ENCODE measurements at regions not wholly inside any gene's neighbourhood (a gene's known extent, or its start where the extent isn't known, plus 50 kb on each side); places are given as distances from the start of the nearest gene placed in this dataset.

DNA sequence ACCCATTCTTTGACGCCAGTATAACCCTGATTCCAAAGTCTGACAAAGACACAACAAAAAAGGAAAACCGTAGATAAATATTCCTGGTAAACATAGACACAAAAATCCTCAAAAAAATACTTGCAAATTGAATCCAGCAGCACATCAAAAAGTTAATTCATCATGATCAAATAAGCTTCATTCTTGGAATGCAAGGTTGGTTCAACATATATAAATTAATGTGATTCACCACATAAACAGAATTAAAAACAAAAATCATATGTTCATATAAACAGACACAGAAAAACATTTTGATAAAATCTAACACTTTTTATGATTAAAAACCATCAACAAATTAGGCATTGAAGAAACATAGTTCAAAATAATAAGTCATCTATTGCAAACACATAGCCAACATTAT lies 324.2 kb upstream of the TRPC7 start:
- DNase-seq (ENCODE audit: low spot score): no peak

GRCh38 chr5:136686192-136686872 lies 321.0 kb upstream of the TRPC7 start:
- peak; percentile 47 for DNase-seq (ENCODE audit: low spot score)

DNA sequence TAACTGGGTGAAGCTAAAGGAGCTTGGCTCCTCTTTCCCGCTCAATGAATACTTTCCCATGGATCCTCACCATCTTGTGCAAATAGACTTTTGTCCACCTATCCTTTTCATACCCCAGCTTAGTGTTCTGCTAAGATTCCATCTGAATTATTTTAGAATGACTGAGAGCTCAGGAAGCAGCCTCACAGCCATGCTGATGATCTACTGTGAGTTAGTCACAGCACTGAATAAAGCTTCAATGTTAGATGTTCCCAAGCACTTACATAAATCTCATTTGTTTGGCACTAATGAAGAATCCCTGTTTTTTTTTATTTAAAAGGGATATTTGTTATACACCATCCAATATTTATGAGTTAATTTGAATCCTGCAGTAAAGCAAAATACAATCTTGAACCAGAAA lies 317.6 kb upstream of the TRPC7 start:
- DNase-seq (ENCODE audit: low spot score): no peak

DNA sequence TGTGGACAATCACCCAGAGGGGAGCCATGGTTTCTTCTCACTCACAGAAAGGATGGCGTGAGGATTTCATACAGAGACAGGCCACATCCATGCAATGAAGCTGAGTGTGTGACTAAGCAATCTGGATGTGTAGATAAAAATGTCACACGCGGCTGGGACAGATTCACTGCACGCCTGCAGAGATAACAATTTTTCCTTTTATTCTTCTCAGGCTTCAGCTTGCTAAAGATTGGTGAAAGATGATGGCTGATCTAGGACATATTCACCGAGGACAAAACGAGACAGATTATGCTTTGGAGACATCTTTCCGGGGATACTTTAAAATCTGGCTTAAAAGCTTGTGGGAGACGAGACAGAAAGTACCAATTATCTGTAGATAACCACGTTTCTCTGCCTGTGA lies 313.9 kb upstream of the TRPC7 start:
- DNase-seq (ENCODE audit: low spot score): no peak

DNA sequence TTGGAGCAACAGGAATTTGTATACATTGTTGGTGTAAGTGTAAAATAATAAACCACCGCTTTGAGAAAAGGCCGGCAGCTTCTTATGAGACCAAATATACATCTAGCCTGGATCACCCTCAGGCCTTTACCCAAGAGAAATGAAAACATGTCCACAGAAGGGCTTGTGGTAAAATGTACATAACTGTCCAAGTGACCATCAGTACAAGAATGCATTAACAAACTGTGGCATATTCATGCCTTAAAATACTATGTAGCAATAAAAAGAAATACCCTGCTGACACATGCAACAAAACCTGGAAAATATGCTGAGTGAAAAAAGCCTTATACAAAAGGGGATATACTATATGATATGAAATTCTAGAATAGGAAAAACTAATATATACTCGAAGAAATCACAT lies 311.9 kb upstream of the TRPC7 start:
- DNase-seq (ENCODE audit: low spot score): no peak

GRCh38 chr5:136676685-136677084 lies 311.3 kb upstream of the TRPC7 start:
- no peak for DNase-seq (ENCODE audit: low spot score)

DNA sequence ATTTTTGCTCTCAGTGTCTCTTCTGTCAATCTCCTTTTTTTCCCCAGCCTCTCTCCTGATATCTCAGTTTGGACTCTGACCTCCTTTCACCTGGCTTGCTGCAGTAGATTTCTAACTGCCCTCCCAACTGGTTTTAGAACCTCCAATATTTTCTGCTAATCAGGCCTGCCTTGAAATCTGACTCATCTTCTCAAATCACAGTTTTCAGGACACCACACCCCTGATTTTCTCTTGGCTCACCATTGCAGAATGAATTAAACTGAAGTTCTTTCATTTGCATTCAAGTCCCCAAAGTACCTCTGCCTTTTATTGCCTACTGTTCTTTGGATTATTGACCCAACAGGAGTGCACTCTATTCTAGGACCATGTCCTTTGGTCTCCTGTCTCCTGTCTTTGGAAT lies 310.4 kb upstream of the TRPC7 start:
- no peak for DNase-seq (ENCODE audit: low spot score)

GRCh38 chr5:136674178-136674577 lies 308.8 kb upstream of the TRPC7 start:
- no peak for DNase-seq (ENCODE audit: low spot score)

GRCh38 chr5:136667789-136668188 lies 302.4 kb upstream of the TRPC7 start:
- no peak for DNase-seq (ENCODE audit: low spot score)

DNA sequence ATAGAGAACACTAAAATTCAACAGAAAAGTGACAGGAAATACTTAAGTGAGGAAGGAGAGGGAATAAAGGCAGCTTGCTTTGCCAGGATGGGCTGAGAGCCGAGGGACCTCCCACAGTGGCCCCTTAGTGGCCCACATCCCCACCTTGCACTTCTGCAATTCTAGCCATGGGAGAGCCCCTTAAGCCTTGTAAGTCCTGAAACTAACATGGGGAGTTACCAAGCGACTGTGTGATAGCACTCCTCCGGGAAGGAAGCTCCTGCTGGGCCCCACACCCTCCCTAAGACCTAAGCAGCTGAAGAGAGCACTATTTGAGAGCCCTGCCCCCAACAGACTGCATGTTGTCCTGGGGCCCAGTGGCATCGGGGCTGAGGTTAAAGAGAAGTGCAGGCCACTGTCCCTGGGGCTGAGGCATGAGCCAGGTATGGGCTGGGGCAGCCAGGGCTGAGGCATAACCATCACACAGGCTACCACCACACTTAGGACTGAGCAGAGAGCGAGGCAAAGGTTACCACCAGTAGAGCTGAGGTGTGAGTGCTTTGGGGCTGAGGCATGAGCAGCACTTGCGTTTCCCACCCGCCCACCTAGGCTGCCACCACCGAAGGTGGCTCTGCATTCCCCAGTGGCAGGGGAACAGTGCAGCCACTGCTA lies 301.8 kb upstream of the TRPC7 start:
- no peak for DNase-seq (ENCODE audit: low spot score)

- no peak for DNase-seq (ENCODE audit: low spot score)
These were observed 300.0 kb upstream of the TRPC7 start for GRCh38 chr5:136665331-136665730.

- DNase-seq (ENCODE audit: low spot score): no peak
These were observed 295.7 kb upstream of the TRPC7 start for GRCh38 chr5:136661026-136661425.

DNA sequence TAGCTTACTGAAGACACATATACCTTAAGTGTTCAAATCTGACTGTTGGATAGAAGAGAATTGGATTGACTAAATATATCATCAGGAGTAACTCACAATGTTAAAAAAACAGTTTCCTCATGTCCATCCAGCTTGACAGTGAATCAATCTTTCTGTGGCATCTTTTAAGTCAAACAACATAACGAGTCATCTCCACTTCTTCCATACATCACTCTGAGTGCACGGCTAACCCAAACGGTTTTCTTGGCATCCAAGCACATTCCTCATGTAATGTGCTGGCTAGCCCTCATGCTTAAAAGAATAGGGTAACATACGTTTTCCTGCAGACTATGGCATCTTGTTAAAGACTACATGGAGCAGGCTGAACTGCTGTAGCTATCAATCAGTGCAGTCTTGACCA lies 291.5 kb upstream of the TRPC7 start:
- no peak for DNase-seq (ENCODE audit: low spot score)

DNA sequence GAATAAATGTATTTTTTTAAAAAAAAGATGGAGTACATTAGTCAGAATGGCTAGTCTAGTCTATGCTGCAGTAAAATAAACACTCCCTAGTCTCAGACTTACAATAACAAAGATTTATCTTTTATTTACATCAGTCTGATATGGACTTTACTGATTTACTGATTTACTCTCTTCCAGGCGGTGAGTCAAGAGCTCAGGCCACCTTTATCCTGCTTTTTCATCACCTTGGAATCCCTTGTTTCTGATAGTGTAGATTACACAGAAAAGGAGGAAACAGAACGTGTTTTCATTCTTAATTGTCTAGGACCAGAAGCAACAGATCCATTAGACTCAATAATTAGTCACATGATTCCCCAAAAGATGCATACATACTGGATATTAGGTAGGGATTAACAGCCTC lies 290.1 kb upstream of the TRPC7 start:
- no peak for DNase-seq (ENCODE audit: low spot score)

- no peak for DNase-seq (ENCODE audit: low spot score)
These were observed 281.6 kb upstream of the TRPC7 start for GRCh38 chr5:136646915-136647314.

- no peak for DNase-seq (ENCODE audit: low spot score)
These were observed 277.6 kb upstream of the TRPC7 start for GRCh38 chr5:136642976-136643375.

DNA sequence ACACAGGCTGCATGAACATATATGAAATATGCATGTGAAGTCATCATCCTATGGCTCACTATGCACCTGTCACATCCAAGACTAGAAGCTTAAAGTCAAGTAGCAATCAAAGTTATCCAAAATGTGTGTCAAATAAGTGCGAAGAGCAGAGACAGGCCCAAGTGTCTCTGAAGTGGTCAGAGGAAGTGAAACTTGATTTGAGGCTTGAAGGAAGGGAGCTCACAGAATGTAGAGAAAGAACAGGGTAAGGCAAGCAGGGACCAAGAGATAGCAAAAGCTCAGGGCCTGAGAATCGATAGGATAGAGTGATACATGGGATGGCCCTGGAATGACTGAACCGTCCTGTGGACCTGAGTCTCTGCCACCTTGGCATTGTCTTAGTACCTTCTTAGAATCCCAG lies 274.3 kb upstream of the TRPC7 start:
- DNase-seq (ENCODE audit: low spot score): no peak

- DNase-seq (ENCODE audit: low spot score): no peak
These were observed 272.7 kb upstream of the TRPC7 start for GRCh38 chr5:136638084-136638483.

DNA sequence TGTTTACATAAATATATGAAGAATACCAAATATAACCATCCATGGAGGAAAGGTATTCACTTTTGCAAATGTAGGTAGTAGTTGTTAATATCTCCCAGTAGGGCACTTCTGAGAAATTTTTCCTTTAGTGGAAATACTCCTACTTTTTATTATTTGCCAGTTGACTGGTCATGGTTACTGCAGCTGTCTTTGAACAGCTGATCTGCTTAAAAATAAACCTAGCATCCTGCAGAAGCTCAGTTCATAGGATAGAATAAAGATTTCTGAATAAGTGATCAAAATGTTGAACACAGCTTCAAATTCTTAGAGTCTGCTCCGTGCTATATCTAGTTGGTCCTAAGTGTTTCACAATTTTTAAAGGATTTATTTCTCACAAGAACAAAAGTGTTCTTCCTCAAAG lies 270.7 kb upstream of the TRPC7 start:
- DNase-seq (ENCODE audit: low spot score): no peak

GRCh38 chr5:136631186-136631585 lies 265.8 kb upstream of the TRPC7 start:
- DNase-seq (ENCODE audit: low spot score): no peak

DNA sequence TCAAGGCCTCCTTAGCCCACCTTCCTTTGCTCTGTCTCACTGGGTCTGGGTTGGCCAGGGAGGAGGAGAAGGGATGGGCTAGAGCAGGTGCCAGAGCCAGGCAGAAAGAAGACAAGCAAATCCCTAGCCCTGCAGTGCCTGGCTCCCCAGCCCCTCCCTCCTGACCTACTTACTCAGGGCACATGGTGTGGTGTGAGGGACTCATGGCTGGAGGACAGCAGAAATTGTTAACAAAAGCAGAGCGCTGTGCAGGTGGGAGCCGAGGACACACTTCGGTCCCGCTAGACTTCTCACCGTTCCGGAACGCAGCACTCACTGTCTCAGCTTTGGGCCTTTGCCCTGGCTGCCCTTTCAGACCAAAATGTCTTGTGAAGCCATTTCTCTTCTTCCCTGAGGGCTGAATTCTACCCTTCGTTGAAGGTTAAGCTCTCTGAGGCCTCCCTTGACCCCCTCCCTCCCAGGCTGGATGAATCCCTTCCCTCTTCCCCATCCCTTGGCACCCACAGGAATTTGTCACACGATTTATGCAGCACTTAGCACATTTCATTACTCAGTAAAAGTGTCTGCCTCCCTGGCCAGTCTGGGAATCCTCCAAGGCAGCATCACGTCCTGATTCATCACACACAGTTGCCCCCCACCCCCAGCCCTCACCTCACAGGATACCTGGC lies 263.9 kb upstream of the TRPC7 start:
- no peak for DNase-seq (ENCODE audit: low spot score)

DNA sequence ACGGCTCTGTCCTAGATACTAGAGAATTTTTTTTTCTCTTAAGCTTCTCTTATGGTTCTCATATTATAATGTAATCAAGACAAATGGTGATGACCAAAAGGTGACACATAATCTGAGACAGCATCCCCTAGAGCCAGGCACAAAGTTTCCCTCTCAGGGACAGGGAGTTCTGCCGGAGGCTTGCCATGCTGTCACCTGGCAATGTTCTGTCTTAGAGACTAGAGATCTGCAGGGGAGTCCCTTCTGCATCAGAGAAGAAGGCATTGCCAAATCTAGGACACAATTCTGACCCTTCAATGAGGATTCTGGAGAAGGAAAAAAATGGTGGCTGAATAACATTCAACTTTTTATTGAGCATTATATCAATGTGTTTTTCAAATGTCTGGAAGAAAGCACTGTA lies 261.2 kb upstream of the TRPC7 start:
- DNase-seq (ENCODE audit: low spot score): no peak

- no peak for DNase-seq (ENCODE audit: low spot score)
These were observed 257.4 kb upstream of the TRPC7 start for GRCh38 chr5:136622747-136623146.

- no peak for DNase-seq (ENCODE audit: low spot score)
These were observed 256.4 kb upstream of the TRPC7 start for GRCh38 chr5:136621743-136622142.

All from RKO (cell line).